ENCODE measurements at regions not wholly inside any gene's neighbourhood (a gene's known extent, or its start where the extent isn't known, plus 50 kb on each side); places are given as distances from the start of the nearest gene placed in this dataset.

- peaks cover 11 to 18% (median 11%) of the 10 kb centered on the region in 3 donors for H3K4me1 ChIP-seq (ENCODE audit: control insufficient read depth in 3 of 3, insufficient read depth in 3 of 3, low read length in 3 of 3)
- no peak overlapping the region for H3K4me3 ChIP-seq (ENCODE audit: low read length in 3 of 3)
- H3K9ac ChIP-seq (ENCODE audit: low read depth in 1 of 3, low read length in 3 of 3): no peak overlapping the region
- H3K9me3 ChIP-seq (ENCODE audit: control insufficient read depth in 3 of 3, low read length in 3 of 3): no peaks in the 10 kb centered on the region
- no peaks in the 10 kb centered on the region for H3K27me3 ChIP-seq (ENCODE audit: control insufficient read depth in 3 of 3, insufficient read depth in 3 of 3, low read length in 3 of 3)
- no peaks in the 10 kb centered on the region for H3K36me3 ChIP-seq (ENCODE audit: control insufficient read depth in 3 of 3, insufficient read depth in 3 of 3, low read length in 3 of 3)
- H3K27ac ChIP-seq (ENCODE audit: low read depth, low read length): no peak overlapping the region
Observed at GRCh38 chrX:39911278-39911897, 186.4 kb downstream of the BCOR start.

- H3K27me3 ChIP-seq (ENCODE audit: control insufficient read depth in 3 of 3, insufficient read depth in 3 of 3, low read length in 3 of 3): no peaks in the 10 kb centered on the region
- H3K4me1 ChIP-seq (ENCODE audit: control insufficient read depth in 3 of 3, insufficient read depth in 3 of 3, low read length in 3 of 3): peaks cover 11 to 16% (median 11%) of the 10 kb centered on the region in 3 donors
- H3K36me3 ChIP-seq (ENCODE audit: control insufficient read depth in 3 of 3, insufficient read depth in 3 of 3, low read length in 3 of 3): no peaks in the 10 kb centered on the region
Observed at GRCh38 chrX:39912126-39912525, 185.6 kb downstream of the BCOR start.

DNA sequence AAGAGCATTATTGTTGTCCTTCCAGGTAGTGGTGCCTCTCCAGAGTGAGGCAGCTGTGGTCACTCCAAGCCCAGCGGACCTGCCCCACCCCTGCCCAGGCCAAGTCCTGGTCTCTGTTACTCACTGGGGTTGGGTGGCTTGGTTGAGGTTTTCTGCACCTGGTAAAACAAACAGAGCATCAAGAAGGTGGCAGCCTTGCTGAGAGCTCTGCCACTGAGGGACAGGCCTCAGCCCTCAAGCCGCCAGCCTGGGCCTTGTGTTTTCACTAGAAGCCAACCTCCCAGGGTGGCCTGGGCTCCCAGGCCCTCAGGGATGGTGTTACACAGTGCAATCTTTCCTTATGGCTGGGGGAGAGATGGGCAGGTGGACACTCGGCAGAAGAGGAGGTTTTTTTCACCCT lies 182.7 kb downstream of the BCOR start:
- H3K4me1 ChIP-seq (ENCODE audit: control insufficient read depth in 3 of 3, insufficient read depth in 3 of 3, low read length in 3 of 3): no peaks in the 10 kb centered on the region
- H3K27me3 ChIP-seq (ENCODE audit: control insufficient read depth in 3 of 3, insufficient read depth in 3 of 3, low read length in 3 of 3): no peaks in the 10 kb centered on the region
- H3K9ac ChIP-seq (ENCODE audit: low read depth in 1 of 3, low read length in 3 of 3): no peak overlapping the region
- no peak overlapping the region for H3K27ac ChIP-seq (ENCODE audit: low read depth, low read length)
- no peaks in the 10 kb centered on the region for H3K9me3 ChIP-seq (ENCODE audit: control insufficient read depth in 3 of 3, low read length in 3 of 3)
- H3K36me3 ChIP-seq (ENCODE audit: control insufficient read depth in 3 of 3, insufficient read depth in 3 of 3, low read length in 3 of 3): no peaks in the 10 kb centered on the region
- no peak overlapping the region for H3K4me3 ChIP-seq (ENCODE audit: low read length in 3 of 3)

More at GRCh38 chrX:39912126-39912525, 185.6 kb downstream of the BCOR start:
- H3K4me3 ChIP-seq (ENCODE audit: low read length in 3 of 3): no peak overlapping the region
- no peaks in the 10 kb centered on the region for H3K9me3 ChIP-seq (ENCODE audit: control insufficient read depth in 3 of 3, low read length in 3 of 3)
- no peak overlapping the region for H3K27ac ChIP-seq (ENCODE audit: low read depth, low read length)
- H3K9ac ChIP-seq (ENCODE audit: low read depth in 1 of 3, low read length in 3 of 3): no peak overlapping the region

DNA sequence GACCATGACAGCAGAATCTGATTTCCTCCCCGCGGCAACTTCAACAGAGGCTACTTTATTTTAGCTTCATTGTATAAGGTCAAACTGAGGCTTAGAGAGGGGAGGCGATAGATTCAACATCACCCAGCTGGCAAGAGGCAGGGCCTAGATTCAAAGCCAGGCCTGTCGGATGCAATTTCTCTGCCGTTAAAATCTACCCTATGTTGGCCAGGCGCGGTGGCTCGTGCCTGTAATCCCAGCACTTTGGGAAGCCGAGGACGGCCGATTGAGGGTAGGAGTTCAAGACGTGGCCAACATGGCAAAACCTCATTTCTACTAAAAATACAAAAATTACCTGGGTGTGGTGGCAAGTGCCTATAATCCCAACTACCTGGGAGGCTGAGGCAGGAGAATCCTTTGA lies 182.2 kb downstream of the BCOR start:
- no peaks in the 10 kb centered on the region for H3K36me3 ChIP-seq (ENCODE audit: control insufficient read depth in 3 of 3, insufficient read depth in 3 of 3, low read length in 3 of 3)
- H3K9me3 ChIP-seq (ENCODE audit: control insufficient read depth in 3 of 3, low read length in 3 of 3): no peaks in the 10 kb centered on the region
- H3K27ac ChIP-seq (ENCODE audit: low read depth, low read length): no peak overlapping the region
- H3K4me1 ChIP-seq (ENCODE audit: control insufficient read depth in 3 of 3, insufficient read depth in 3 of 3, low read length in 3 of 3): no peaks in the 10 kb centered on the region
- no peak overlapping the region for H3K9ac ChIP-seq (ENCODE audit: low read depth in 1 of 3, low read length in 3 of 3)
- no peaks in the 10 kb centered on the region for H3K27me3 ChIP-seq (ENCODE audit: control insufficient read depth in 3 of 3, insufficient read depth in 3 of 3, low read length in 3 of 3)
- H3K4me3 ChIP-seq (ENCODE audit: low read length in 3 of 3): no peak overlapping the region

DNA sequence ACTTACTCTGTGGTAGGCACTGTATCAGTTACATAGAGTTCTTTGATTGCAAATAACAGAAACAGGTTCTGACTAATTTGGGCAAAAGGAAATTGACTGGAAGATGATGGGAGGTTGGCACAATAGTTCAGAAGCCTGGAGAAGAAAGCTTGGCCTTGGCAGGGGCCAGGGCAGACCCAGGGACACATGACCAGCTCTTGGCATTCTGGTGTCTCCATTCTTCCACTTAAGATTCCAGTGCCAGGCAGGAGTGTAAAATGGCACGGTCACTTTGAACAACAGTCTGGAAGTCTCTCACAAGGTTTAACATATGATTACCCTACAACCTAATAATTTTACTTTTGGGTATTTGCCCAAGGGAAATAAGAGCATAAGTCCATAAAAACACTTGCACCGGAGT lies 175.9 kb downstream of the BCOR start:
- no peak overlapping the region for H3K4me3 ChIP-seq (ENCODE audit: low read length in 3 of 3)
- H3K27ac ChIP-seq (ENCODE audit: low read depth, low read length): no peak overlapping the region
- H3K9ac ChIP-seq (ENCODE audit: low read depth in 1 of 3, low read length in 3 of 3): no peak overlapping the region
- H3K9me3 ChIP-seq (ENCODE audit: control insufficient read depth in 3 of 3, low read length in 3 of 3): no peaks in the 10 kb centered on the region
- H3K36me3 ChIP-seq (ENCODE audit: control insufficient read depth in 3 of 3, insufficient read depth in 3 of 3, low read length in 3 of 3): no peaks in the 10 kb centered on the region
- peaks cover 0 to 3% (median 0%) of the 10 kb centered on the region in 3 donors for H3K27me3 ChIP-seq (ENCODE audit: control insufficient read depth in 3 of 3, insufficient read depth in 3 of 3, low read length in 3 of 3)
- H3K4me1 ChIP-seq (ENCODE audit: control insufficient read depth in 3 of 3, insufficient read depth in 3 of 3, low read length in 3 of 3): no peaks in the 10 kb centered on the region

GRCh38 chrX:39922488-39922887 lies 175.3 kb downstream of the BCOR start:
- no peak overlapping the region for H3K27ac ChIP-seq (ENCODE audit: low read depth, low read length)

GRCh38 chrX:39922926-39923325 lies 174.8 kb downstream of the BCOR start:
- Histone ChIP-seq H3K27me3 (ENCODE audit: control insufficient read depth in 3 of 3, insufficient read depth in 3 of 3, low read length in 3 of 3) (peaks cover 0 to 3% (median 0%) of the 10 kb centered on the region in 3 donors), H3K4me3 (ENCODE audit: low read length in 3 of 3) (no peak overlapping the region), H3K27ac (ENCODE audit: low read depth, low read length) (no peak overlapping the region)

More at GRCh38 chrX:39922488-39922887, 175.3 kb downstream of the BCOR start:
- H3K27me3 ChIP-seq (ENCODE audit: control insufficient read depth in 3 of 3, insufficient read depth in 3 of 3, low read length in 3 of 3): peaks cover 0 to 3% (median 0%) of the 10 kb centered on the region in 3 donors
- H3K9ac ChIP-seq (ENCODE audit: low read depth in 1 of 3, low read length in 3 of 3): no peak overlapping the region
- H3K9me3 ChIP-seq (ENCODE audit: control insufficient read depth in 3 of 3, low read length in 3 of 3): no peaks in the 10 kb centered on the region
- H3K4me3 ChIP-seq (ENCODE audit: low read length in 3 of 3): no peak overlapping the region
- no peaks in the 10 kb centered on the region for H3K4me1 ChIP-seq (ENCODE audit: control insufficient read depth in 3 of 3, insufficient read depth in 3 of 3, low read length in 3 of 3)
- H3K36me3 ChIP-seq (ENCODE audit: control insufficient read depth in 3 of 3, insufficient read depth in 3 of 3, low read length in 3 of 3): no peaks in the 10 kb centered on the region

GRCh38 chrX:39927380-39927779 lies 170.4 kb downstream of the BCOR start:
- Histone ChIP-seq H3K36me3 (ENCODE audit: control insufficient read depth in 3 of 3, insufficient read depth in 3 of 3, low read length in 3 of 3) (no peaks in the 10 kb centered on the region), H3K4me1 (ENCODE audit: control insufficient read depth in 3 of 3, insufficient read depth in 3 of 3, low read length in 3 of 3) (peaks cover 0 to 13% (median 0%) of the 10 kb centered on the region in 3 donors), H3K9me3 (ENCODE audit: control insufficient read depth in 3 of 3, low read length in 3 of 3) (no peaks in the 10 kb centered on the region), H3K4me3 (ENCODE audit: low read length in 3 of 3) (no peak overlapping the region), H3K27me3 (ENCODE audit: control insufficient read depth in 3 of 3, insufficient read depth in 3 of 3, low read length in 3 of 3) (peaks cover 0 to 3% (median 0%) of the 10 kb centered on the region in 3 donors), H3K9ac (ENCODE audit: low read depth in 1 of 3, low read length in 3 of 3) (no peak overlapping the region), H3K27ac (ENCODE audit: low read depth, low read length) (no peak overlapping the region)

More at GRCh38 chrX:39922926-39923325, 174.8 kb downstream of the BCOR start:
- Histone ChIP-seq H3K4me1 (ENCODE audit: control insufficient read depth in 3 of 3, insufficient read depth in 3 of 3, low read length in 3 of 3) (no peaks in the 10 kb centered on the region), H3K9me3 (ENCODE audit: control insufficient read depth in 3 of 3, low read length in 3 of 3) (no peaks in the 10 kb centered on the region), H3K9ac (ENCODE audit: low read depth in 1 of 3, low read length in 3 of 3) (no peak overlapping the region), H3K36me3 (ENCODE audit: control insufficient read depth in 3 of 3, insufficient read depth in 3 of 3, low read length in 3 of 3) (no peaks in the 10 kb centered on the region)

GRCh38 chrX:39928704-39929378 lies 168.9 kb downstream of the BCOR start:
- Histone ChIP-seq H3K4me1 (ENCODE audit: control insufficient read depth in 3 of 3, insufficient read depth in 3 of 3, low read length in 3 of 3) (peaks cover 0 to 13% (median 0%) of the 10 kb centered on the region in 3 donors), H3K9me3 (ENCODE audit: control insufficient read depth in 3 of 3, low read length in 3 of 3) (no peaks in the 10 kb centered on the region), H3K27ac (ENCODE audit: low read depth, low read length) (no peak overlapping the region), H3K27me3 (ENCODE audit: control insufficient read depth in 3 of 3, insufficient read depth in 3 of 3, low read length in 3 of 3) (no peaks in the 10 kb centered on the region), H3K4me3 (ENCODE audit: low read length in 3 of 3) (no peak overlapping the region), H3K36me3 (ENCODE audit: control insufficient read depth in 3 of 3, insufficient read depth in 3 of 3, low read length in 3 of 3) (no peaks in the 10 kb centered on the region), H3K9ac (ENCODE audit: low read depth in 1 of 3, low read length in 3 of 3) (no peak overlapping the region)

DNA sequence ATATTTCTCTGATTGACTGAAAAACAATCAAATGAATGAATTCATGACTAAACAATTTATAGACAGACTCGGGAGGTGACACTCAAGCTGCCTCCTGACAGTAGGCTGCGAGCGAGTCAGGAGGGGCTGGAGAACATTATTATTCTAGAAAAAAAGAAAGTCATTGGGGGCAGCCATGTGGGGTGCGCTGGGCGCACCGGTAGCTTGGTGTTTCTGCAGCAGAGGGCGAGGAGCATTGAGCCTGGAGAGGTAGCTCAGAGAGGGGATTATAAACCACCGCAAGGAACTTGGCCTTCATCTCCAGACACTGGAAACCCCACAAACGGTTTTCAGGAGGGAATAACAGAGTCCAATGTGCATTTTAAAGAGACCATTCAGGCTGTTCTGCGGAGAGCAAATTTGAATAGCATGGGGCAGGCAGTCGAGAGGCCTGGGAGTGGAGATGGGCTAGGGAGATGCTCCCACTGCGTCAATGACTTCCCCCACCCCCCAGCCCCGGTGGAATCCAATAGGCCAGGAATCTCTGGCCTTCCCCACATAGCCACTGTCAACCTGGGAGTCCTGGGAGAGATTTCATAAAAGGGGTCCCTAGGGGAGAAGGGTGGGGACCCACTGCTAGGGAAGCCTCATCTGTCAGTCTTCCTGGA lies 168.3 kb downstream of the BCOR start:
- Histone ChIP-seq H3K4me3 (ENCODE audit: low read length in 3 of 3) (no peak overlapping the region), H3K4me1 (ENCODE audit: control insufficient read depth in 3 of 3, insufficient read depth in 3 of 3, low read length in 3 of 3) (peaks cover 0 to 13% (median 0%) of the 10 kb centered on the region in 3 donors), H3K9me3 (ENCODE audit: control insufficient read depth in 3 of 3, low read length in 3 of 3) (no peaks in the 10 kb centered on the region), H3K27ac (ENCODE audit: low read depth, low read length) (no peak overlapping the region), H3K36me3 (ENCODE audit: control insufficient read depth in 3 of 3, insufficient read depth in 3 of 3, low read length in 3 of 3) (no peaks in the 10 kb centered on the region), H3K9ac (ENCODE audit: low read depth in 1 of 3, low read length in 3 of 3) (no peak overlapping the region), H3K27me3 (ENCODE audit: control insufficient read depth in 3 of 3, insufficient read depth in 3 of 3, low read length in 3 of 3) (no peaks in the 10 kb centered on the region)

Data from skeletal muscle tissue (tissue), 3 donors.